CD8-positive, alpha-beta memory T cell (primary cell): ENCODE measurements at regions not wholly inside any gene's neighbourhood (a gene's known extent, or its start where the extent isn't known, plus 50 kb on each side); places are given as distances from the start of the nearest gene placed in this dataset.
A peak's percentile ranks its signal among the peaks of the same experiment; 100 is the strongest.
"Not testable (repeated sequence)": the region's sequence is repeated elsewhere in the genome, so short reads cannot be mapped to it uniquely, and the experiment has no call there.

Experiments
- CTCF ChIA-PET: fragments of 350-600 bp; sonication (Branson Sonifier 250); formaldehyde crosslinking; loops from one replicate; lab custom pipeline; 2021; ENCODE audit warnings: antibody characterized with exemption; lab: Charles Lee
- POLR2A ChIA-PET: fragments of 350-600 bp; sonication (Branson Sonifier 250); formaldehyde crosslinking; loops from one replicate; lab custom pipeline; 2021; ENCODE audit warnings: antibody characterized with exemption; lab: Charles Lee
- DNase-seq, 5 donors: peaks; one replicate each; pipeline versions ENCODE4 v3.0.0 to v3.0.0-alpha.2; 2020 to 2022; ENCODE audit warnings: mixed read lengths in 1 of 5
- H3K27ac ChIP-seq: one replicate; pipeline ENCODE4 v1.7.0; 2013; ENCODE audit warnings: low read depth, mild to moderate bottlenecking, low read length, moderate library complexity
- H3K27me3 ChIP-seq: 2 replicates; pipeline ENCODE4 v1.7.0; 2013; ENCODE audit warnings: low read length, mild to moderate bottlenecking; ENCODE audit not compliant: insufficient read depth, poor library complexity, severe bottlenecking
- H3K36me3 ChIP-seq: 2 replicates; pipeline ENCODE4 v1.7.0; 2013; ENCODE audit warnings: mild to moderate bottlenecking, low read length, moderate library complexity; ENCODE audit not compliant: insufficient read depth
- H3K4me1 ChIP-seq: 2 replicates; pipeline ENCODE4 v1.7.0; 2013; ENCODE audit warnings: mild to moderate bottlenecking, low read length, moderate library complexity; ENCODE audit not compliant: insufficient read depth
- H3K4me3 ChIP-seq: 2 replicates; pipeline ENCODE4 v1.7.0; 2013; ENCODE audit warnings: mild to moderate bottlenecking, low read length
- H3K9me3 ChIP-seq: 2 replicates; pipeline ENCODE4 v1.7.0; 2013; ENCODE audit warnings: mild to moderate bottlenecking, low read length
- H3K27ac Mint-ChIP-seq, 8 donors: one replicate each; pipeline ENCODE4 v1.8.0; 2020 to 2021; ENCODE audit warnings: mixed read lengths in 8 of 8, mild to moderate bottlenecking in 6 of 8, inconsistent platforms in 3 of 8, moderate library complexity in 3 of 8
- H3K27me3 Mint-ChIP-seq, 2 donors: one replicate each; pipeline ENCODE4 v1.8.0; 2020 to 2021; ENCODE audit warnings: mixed read lengths in 2 of 2, mild to moderate bottlenecking in 1 of 2, moderate library complexity in 1 of 2
- H3K36me3 Mint-ChIP-seq, 3 donors: one replicate each; pipeline ENCODE4 v1.8.0; 2020 to 2021; ENCODE audit warnings: mixed read lengths in 3 of 3, inconsistent platforms in 1 of 3, mild to moderate bottlenecking in 1 of 3
- H3K4me1 Mint-ChIP-seq, 3 donors: one replicate each; pipeline ENCODE4 v1.8.0; 2020 to 2021; ENCODE audit warnings: mixed read lengths in 3 of 3, inconsistent platforms in 1 of 3, mild to moderate bottlenecking in 1 of 3
- H3K4me3 Mint-ChIP-seq, 7 donors: one replicate each; pipeline ENCODE4 v1.8.0; 2020 to 2021; ENCODE audit warnings: mixed read lengths in 7 of 7, mild to moderate bottlenecking in 6 of 7, moderate library complexity in 4 of 7, inconsistent platforms in 2 of 7
- H3K9me3 Mint-ChIP-seq, 5 donors: one replicate each; pipeline ENCODE4 v1.8.0; 2020 to 2022; ENCODE audit warnings: mixed read lengths in 5 of 5, mild to moderate bottlenecking in 3 of 5, moderate library complexity in 2 of 5, inconsistent platforms in 1 of 5

DNA sequence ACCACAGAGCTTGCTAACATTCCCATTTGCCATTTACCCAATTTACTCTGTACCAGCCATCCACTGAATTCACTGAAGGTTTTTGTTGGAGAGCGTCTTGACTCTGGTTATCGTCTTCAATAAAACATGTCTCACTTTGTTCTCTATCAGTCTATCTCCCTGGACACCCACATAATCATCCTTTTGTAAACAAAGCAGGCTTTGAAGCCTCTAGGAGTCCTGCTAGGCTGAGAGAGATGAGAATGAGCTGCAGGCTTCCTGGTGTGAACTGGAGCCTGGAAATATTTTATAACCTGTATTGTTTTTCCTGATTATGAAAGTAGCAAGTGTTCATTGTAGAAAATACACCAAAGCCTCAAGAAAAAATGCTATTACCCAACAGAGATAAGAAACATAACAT, 140.6 kb upstream of the ZNF366 start:
- POLR2A ChIA-PET, result no interaction called here
- H3K9me3 ChIP-seq, result no peaks in the 10 kb centered on the region
- H3K36me3 ChIP-seq, result no peaks in the 10 kb centered on the region
- DNase-seq, result no peak
- H3K36me3 Mint-ChIP-seq, result no peaks in the 10 kb centered on the region
- H3K4me1 ChIP-seq, result no peaks in the 10 kb centered on the region
- no peak overlapping the region for H3K27ac Mint-ChIP-seq
- no peak overlapping the region for H3K4me3 ChIP-seq
- no peaks in the 10 kb centered on the region for H3K27me3 ChIP-seq
- no peak overlapping the region for H3K4me3 Mint-ChIP-seq
- no peak overlapping the region for H3K27ac ChIP-seq
- peaks cover 5 to 9% of the 10 kb centered on the region in 2 donors for H3K27me3 Mint-ChIP-seq
- H3K4me1 Mint-ChIP-seq, result no peaks in the 10 kb centered on the region
- CTCF ChIA-PET, result no interaction called here
- no peaks in the 10 kb centered on the region for H3K9me3 Mint-ChIP-seq

DNA sequence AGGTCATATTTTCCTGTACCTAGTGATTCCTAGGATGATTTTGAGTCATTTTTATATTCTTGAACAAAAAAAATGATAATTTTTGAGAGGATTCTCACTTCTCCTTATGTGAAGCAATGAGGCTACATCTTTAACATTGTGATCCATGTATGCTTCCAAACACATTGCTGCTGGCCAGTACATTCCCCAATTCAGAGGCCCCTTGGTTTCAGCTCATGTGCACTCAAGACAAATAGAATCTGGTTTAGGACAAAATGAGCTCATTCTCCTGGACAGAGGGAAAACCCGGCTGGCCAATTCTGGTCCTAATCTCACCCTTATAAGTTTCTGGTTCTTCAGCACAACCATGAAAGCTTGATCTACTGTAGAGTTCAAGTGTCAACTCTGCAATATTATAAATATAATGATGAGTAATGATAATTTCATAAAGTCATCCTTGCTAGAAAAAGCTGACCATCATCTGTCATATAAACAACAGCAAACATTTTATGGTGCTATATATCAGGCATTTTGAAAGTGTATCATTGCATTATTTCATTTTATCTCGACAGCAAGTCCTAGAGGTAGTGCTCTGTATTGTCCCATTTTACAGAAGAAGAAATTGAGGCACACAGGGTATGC, 139.1 kb upstream of the ZNF366 start:
- CTCF ChIA-PET, result no interaction called here
- H3K27me3 ChIP-seq, result no peaks in the 10 kb centered on the region
- no peak overlapping the region for H3K4me3 ChIP-seq
- Mint-ChIP-seq H3K9me3 (no peaks in the 10 kb centered on the region), H3K36me3 (no peaks in the 10 kb centered on the region), H3K4me1 (no peaks in the 10 kb centered on the region), H3K4me3 (no peak overlapping the region), H3K27me3 (peaks cover 2 to 9% of the 10 kb centered on the region in 2 donors), H3K27ac (no peak overlapping the region)
- POLR2A ChIA-PET, result no interaction called here
- no peaks in the 10 kb centered on the region for H3K9me3 ChIP-seq
- H3K36me3 ChIP-seq, result no peaks in the 10 kb centered on the region
- DNase-seq, result no peak
- no peak overlapping the region for H3K27ac ChIP-seq
- no peaks in the 10 kb centered on the region for H3K4me1 ChIP-seq

DNA sequence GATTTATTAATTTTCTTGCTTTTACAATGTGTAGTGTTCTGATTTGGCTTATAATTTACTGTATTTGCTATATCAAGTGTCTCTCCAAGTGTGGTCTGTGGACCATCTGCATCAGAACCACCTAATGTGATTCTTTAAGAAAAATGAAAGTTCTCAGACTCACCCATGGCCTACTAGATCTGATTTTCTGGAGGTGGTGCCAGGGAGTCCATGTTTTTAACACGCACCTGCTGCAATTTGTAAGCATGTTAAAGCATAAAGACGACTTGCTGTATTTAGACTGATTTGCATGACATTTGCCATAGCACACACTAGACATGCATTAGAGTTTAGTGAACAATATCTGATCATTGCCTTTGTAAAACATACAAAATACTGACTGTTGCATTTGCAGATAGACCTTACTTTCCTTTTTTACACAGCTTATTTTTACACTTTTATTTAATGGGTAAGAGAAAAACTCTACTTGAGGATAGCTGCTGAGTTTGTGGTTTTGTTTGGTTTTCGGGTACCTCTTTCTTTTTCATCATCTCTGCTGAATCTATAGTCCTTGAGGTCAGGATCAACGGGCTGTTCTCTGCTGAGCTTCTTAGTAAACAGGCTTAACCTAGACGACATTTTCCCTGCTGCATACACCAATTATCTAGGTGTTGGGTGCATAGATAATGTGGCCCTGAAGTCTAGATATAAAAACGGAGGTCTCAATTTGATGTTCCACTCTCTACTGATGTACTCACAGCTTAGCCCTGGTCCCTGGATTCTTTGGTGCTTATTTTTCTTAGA, 138.0 kb upstream of the ZNF366 start:
- Mint-ChIP-seq H3K4me3 (no peak overlapping the region), H3K4me1 (no peaks in the 10 kb centered on the region), H3K9me3 (no peaks in the 10 kb centered on the region), H3K36me3 (no peaks in the 10 kb centered on the region), H3K27ac (no peak overlapping the region), H3K27me3 (peaks cover 0 to 9% of the 10 kb centered on the region in 2 donors)
- ChIA-PET CTCF (interaction anchor here (1.2 kb wide), 1 partner anchor 19 kb away, joined by 4 read pairs; no protein-coding TSS in a partner anchor), POLR2A (no interaction called here)
- H3K36me3 ChIP-seq, result no peaks in the 10 kb centered on the region
- DNase-seq, result no peak
- no peaks in the 10 kb centered on the region for H3K27me3 ChIP-seq
- no peak overlapping the region for H3K4me3 ChIP-seq
- H3K4me1 ChIP-seq, result no peaks in the 10 kb centered on the region
- no peaks in the 10 kb centered on the region for H3K9me3 ChIP-seq
- H3K27ac ChIP-seq, result no peak overlapping the region

DNA sequence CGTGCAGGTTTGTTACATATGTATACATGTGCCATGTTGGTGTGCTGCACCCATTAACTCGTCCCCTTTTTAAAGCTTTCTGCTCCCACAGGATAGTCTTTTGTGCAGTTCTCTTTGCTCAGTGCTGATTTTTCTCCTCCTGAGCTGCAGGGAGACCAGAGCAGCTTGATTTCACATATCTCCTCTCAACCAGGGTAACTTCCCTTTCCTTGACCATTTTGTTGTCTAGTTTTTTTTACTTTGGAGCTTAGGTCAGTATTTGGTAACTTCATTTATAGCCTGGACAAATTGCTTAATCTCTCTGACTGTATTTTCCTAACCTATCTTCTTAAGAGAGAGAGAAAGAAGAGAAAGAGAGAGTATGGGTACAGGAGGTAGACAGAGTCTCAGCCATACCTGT, 137.1 kb upstream of the ZNF366 start:
- Mint-ChIP-seq H3K9me3 (no peaks in the 10 kb centered on the region), H3K4me1 (no peaks in the 10 kb centered on the region), H3K4me3 (no peak overlapping the region), H3K27me3 (peaks cover 0 to 9% of the 10 kb centered on the region in 2 donors), H3K36me3 (no peaks in the 10 kb centered on the region), H3K27ac (no peak overlapping the region)
- Histone ChIP-seq H3K27ac (no peak overlapping the region), H3K4me1 (no peaks in the 10 kb centered on the region), H3K4me3 (no peak overlapping the region), H3K27me3 (no peaks in the 10 kb centered on the region), H3K36me3 (no peaks in the 10 kb centered on the region), H3K9me3 (no peaks in the 10 kb centered on the region)
- ChIA-PET CTCF (no interaction called here), POLR2A (no interaction called here)
- no peak for DNase-seq

DNA sequence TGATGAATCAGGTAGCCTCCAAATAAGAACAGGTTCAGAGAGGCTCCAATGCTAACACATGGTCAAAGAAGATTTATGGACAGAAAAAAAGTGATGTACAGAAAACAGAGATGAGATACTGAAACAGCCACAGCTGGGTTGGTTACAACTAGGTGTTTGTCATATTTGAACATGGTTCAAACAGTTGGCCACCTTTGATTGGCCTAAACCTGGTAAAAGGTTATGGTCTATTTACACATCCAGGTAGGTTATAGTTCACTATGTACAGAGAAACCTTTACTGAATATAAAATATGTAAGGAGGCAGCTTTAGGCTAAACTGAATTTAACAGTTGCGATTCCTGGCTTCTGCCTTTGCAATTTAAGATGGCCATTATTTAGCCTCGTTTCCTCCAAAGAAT, 134.0 kb upstream of the ZNF366 start:
- Mint-ChIP-seq H3K27me3 (peaks cover 0 to 13% of the 10 kb centered on the region in 2 donors), H3K36me3 (no peaks in the 10 kb centered on the region), H3K4me3 (no peak overlapping the region), H3K9me3 (no peaks in the 10 kb centered on the region), H3K27ac (no peak overlapping the region), H3K4me1 (no peaks in the 10 kb centered on the region)
- H3K27ac ChIP-seq, result no peak overlapping the region
- no peaks in the 10 kb centered on the region for H3K36me3 ChIP-seq
- ChIA-PET CTCF (no interaction called here), POLR2A (no interaction called here)
- DNase-seq, result no peak
- no peaks in the 10 kb centered on the region for H3K4me1 ChIP-seq
- no peaks in the 10 kb centered on the region for H3K9me3 ChIP-seq
- no peaks in the 10 kb centered on the region for H3K27me3 ChIP-seq
- no peak overlapping the region for H3K4me3 ChIP-seq

DNA sequence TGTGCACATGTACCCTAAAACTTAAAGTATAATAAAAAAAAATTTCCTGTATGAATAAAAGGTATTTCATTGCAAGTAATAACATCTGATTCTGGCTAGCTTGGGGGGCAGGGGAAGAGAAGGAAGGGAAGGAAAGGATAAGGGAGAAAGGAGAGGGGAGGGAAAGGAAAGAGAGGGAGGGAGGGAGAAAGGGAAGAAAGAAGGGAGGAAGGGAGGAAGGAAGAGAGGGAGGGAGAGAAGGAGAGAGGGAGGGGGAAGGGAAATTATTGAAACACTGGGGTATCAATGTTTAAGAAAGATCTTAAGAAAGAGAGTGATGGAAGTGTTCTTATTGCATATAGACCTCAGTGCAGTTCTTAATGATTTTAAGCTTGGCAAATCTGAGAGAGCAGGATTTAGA, 129.8 kb upstream of the ZNF366 start:
- POLR2A ChIA-PET, result no interaction called here
- DNase-seq, result no peak
- H3K9me3 ChIP-seq, result no peaks in the 10 kb centered on the region
- Mint-ChIP-seq H3K27me3 (peaks cover 2 to 21% of the 10 kb centered on the region in 2 donors), H3K4me3 (no peak overlapping the region), H3K27ac (peak overlapping the region in 1 of 8 donors; percentile 64), H3K36me3 (no peaks in the 10 kb centered on the region), H3K9me3 (no peaks in the 10 kb centered on the region), H3K4me1 (no peaks in the 10 kb centered on the region)
- CTCF ChIA-PET, result no interaction called here
- no peaks in the 10 kb centered on the region for H3K36me3 ChIP-seq
- H3K27me3 ChIP-seq, result no peaks in the 10 kb centered on the region
- no peaks in the 10 kb centered on the region for H3K4me1 ChIP-seq
- H3K27ac ChIP-seq, result no peak overlapping the region
- H3K4me3 ChIP-seq, result no peak overlapping the region

DNA sequence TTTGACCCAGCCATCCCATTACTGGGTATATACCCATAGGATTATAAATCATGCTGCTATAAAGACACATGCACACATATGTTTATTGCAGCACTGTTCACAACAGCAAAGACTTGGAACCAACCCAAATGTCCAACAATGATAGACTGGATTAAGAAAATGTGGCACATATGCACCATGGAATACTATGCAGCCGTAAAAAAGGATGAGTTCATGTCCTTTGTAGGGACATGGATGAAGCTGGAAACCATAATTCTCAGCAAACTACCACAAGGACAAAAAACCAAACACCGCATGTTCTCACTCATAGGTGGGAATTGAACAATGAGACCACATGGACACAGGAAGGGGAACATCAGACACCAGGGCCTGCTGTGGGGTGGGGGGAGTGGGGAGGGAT, 129.4 kb upstream of the ZNF366 start:
- H3K4me1 Mint-ChIP-seq, H3K27ac ChIP-seq, POLR2A ChIA-PET, H3K36me3 Mint-ChIP-seq, H3K9me3 ChIP-seq, H3K36me3 ChIP-seq, DNase-seq, H3K27me3 ChIP-seq, CTCF ChIA-PET, H3K4me3 Mint-ChIP-seq, H3K27ac Mint-ChIP-seq, H3K4me1 ChIP-seq, H3K9me3 Mint-ChIP-seq, H3K4me3 ChIP-seq: not testable (repeated sequence)
- peaks cover 4 to 24% of the 10 kb centered on the region in 2 donors for H3K27me3 Mint-ChIP-seq

DNA sequence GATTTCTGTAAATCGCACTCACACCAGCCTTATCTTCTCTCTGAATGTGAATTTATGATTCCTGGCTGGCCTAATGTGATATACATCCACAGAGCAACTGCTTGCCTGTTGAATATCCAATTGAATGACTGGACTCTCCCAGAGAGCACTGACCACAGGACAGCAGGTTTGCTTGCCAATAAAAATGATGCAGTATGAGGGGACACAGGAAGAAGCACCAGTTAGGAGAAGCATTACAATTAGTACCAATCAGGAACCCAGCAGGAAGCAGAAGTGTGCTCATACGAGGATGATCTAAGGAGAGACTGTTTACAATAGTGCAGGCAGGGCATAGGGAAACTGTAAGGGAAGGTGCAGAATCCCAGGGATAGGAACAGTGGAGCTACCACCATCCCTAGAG, 127.2 kb upstream of the ZNF366 start:
- H3K27me3 Mint-ChIP-seq, result peaks cover 4 to 24% of the 10 kb centered on the region in 2 donors

More for the DNA sequence above, 127.2 kb upstream of the ZNF366 start:
- no peak for DNase-seq
- no peaks in the 10 kb centered on the region for H3K4me1 ChIP-seq
- no peak overlapping the region for H3K27ac ChIP-seq
- H3K36me3 ChIP-seq, result no peaks in the 10 kb centered on the region
- Mint-ChIP-seq H3K36me3 (no peaks in the 10 kb centered on the region), H3K4me3 (no peak overlapping the region), H3K4me1 (no peaks in the 10 kb centered on the region), H3K27ac (peak overlapping the region in 1 of 8 donors; percentile 17), H3K9me3 (no peaks in the 10 kb centered on the region)
- no peaks in the 10 kb centered on the region for H3K27me3 ChIP-seq
- POLR2A ChIA-PET, result no interaction called here
- CTCF ChIA-PET, result no interaction called here
- no peak overlapping the region for H3K4me3 ChIP-seq
- H3K9me3 ChIP-seq, result no peaks in the 10 kb centered on the region
